PC-3 (cell line): ENCODE measurements at regions not wholly inside any gene's neighbourhood (a gene's known extent, or its start where the extent isn't known, plus 50 kb on each side); places are given as distances from the start of the nearest gene placed in this dataset.

Experiments used
- ATAC-seq: fragments of 200-7000 bp; cut with Tn5 transposase; 2 replicates; pipeline ENCODE4 v1.9.1; 2020; ENCODE audit warnings: mild to moderate bottlenecking, moderate library complexity
- BruUV-seq: library from RNA; stranded (reverse); fragments of 400-500 nt; replicated peaks from 2 replicates; lab custom pipeline; 2021; lab: Mats Ljungman, UMichigan
- CTCF ChIA-PET: fragments of 300-600 bp; sonication (Branson Sonifier 250); formaldehyde crosslinking; loops from one replicate; lab custom pipeline; 2022; ENCODE audit warnings: antibody characterized with exemption; lab: Charles Lee
- POLR2A ChIA-PET: fragments of 300-600 bp; sonication (Branson Sonifier 250); formaldehyde crosslinking; loops from one replicate; lab custom pipeline; 2022; ENCODE audit warnings: antibody characterized with exemption; ENCODE audit not compliant: unreplicated experiment; lab: Charles Lee
- DNase-seq: peaks from one replicate; pipeline ENCODE4 v3.0.0-alpha.2; 2015
- H2AFZ ChIP-seq: fragments of 300-600 bp; sonication (generic); 2 replicates; pipeline ENCODE4 v1.6.0; 2016; ENCODE audit warnings: antibody characterized with exemption, low read length
- H3F3A ChIP-seq: fragments of 300-600 bp; sonication (generic); one replicate; pipeline ENCODE4 v1.6.0; 2017; ENCODE audit warnings: antibody characterized with exemption, low read length, control low read depth, mild to moderate bottlenecking; ENCODE audit not compliant: unreplicated experiment
- H3K27ac ChIP-seq: fragments of 300-600 bp; sonication (generic); 2 replicates; pipeline ENCODE4 v1.5.1; 2016; ENCODE audit warnings: mild to moderate bottlenecking, low read length
- H3K27me3 ChIP-seq: fragments of 300-600 bp; sonication (generic); 2 replicates; pipeline ENCODE4 v1.6.1; 2016; ENCODE audit warnings: low read length, mixed read lengths
- H3K36me3 ChIP-seq: fragments of 300-600 bp; sonication (generic); 2 replicates; pipeline ENCODE4 v1.6.1; 2016; ENCODE audit warnings: low read depth, mixed run types, low read length, mixed read lengths
- H3K4me1 ChIP-seq: fragments of 300-600 bp; sonication (generic); 2 replicates; pipeline ENCODE4 v1.5.1; 2016; ENCODE audit warnings: low read length; ENCODE audit not compliant: insufficient read depth
- H3K4me2 ChIP-seq: fragments of 300-600 bp; sonication (generic); 2 replicates; pipeline ENCODE4 v1.6.0; 2016; ENCODE audit warnings: low read length
- H3K4me3 ChIP-seq: fragments of 300-600 bp; sonication (generic); 2 replicates; pipeline ENCODE4 v1.5.1; 2016; ENCODE audit warnings: mild to moderate bottlenecking, low read length, mixed read lengths
- H3K79me2 ChIP-seq: fragments of 300-600 bp; sonication (generic); 2 replicates; pipeline ENCODE4 v1.6.1; 2017; ENCODE audit warnings: low read length, mixed read lengths
- H3K9ac ChIP-seq: fragments of 300-600 bp; sonication (generic); 2 replicates; pipeline ENCODE4 v1.6.0; 2016; ENCODE audit warnings: mild to moderate bottlenecking, low read length
- H3K9me2 ChIP-seq: fragments of 300-600 bp; sonication (generic); replicated peaks from 2 replicates; pipeline ENCODE4 v1.6.1; 2016; ENCODE audit warnings: mixed run types, low read length, mixed read lengths
- H3K9me3 ChIP-seq: fragments of 300-600 bp; sonication (generic); 2 replicates; pipeline ENCODE4 v1.6.1; 2016; ENCODE audit warnings: low read length, mixed read lengths
- H4K20me1 ChIP-seq: fragments of 300-600 bp; sonication (generic); 2 replicates; pipeline ENCODE4 v1.6.1; 2016; ENCODE audit warnings: low read length, mixed read lengths
- EZH2 ChIP-seq: fragments of 300-600 bp; sonication (generic); IDR thresholded peaks from one replicate; pipeline ENCODE4 v1.6.1; 2017; ENCODE audit warnings: antibody characterized with exemption, mild to moderate bottlenecking, low read length; ENCODE audit not compliant: unreplicated experiment
- EZH2phosphoT487 ChIP-seq: fragments of 300-600 bp; sonication (generic); IDR thresholded peaks from 2 replicates; pipeline ENCODE4 v1.6.1; 2018; ENCODE audit warnings: mild to moderate bottlenecking, antibody characterized with exemption, low read length, borderline replicate concordance
- intact Hi-C: fragments of 100-400 bp; cut with micrococcal nuclease; formaldehyde crosslinking; loops from 2 replicates; pipeline ENCODE4 v1.9.0; 2023
- TF ChIP-seq, protein P1 (sequence below): fragments of 300-600 bp; sonication (generic); conservative IDR thresholded peaks from 2 replicates; pipeline ENCODE4 v1.5.1; 2017; ENCODE audit warnings: antibody characterized with exemption, low read depth, mild to moderate bottlenecking, low read length

GRCh38 chr5:20469390-20469789, 481.4 kb upstream of the CDH18 start:
- no peaks in the 10 kb centered on the region for H3K9me3 ChIP-seq
- no peaks in the 10 kb centered on the region for H3K79me2 ChIP-seq
- no peak overlapping the region for H3K4me3 ChIP-seq
- H3K27me3 ChIP-seq: no peaks in the 10 kb centered on the region
- intact Hi-C loops: no loop called here
- H3K9me2 ChIP-seq: no peaks in the 10 kb centered on the region
- no peak overlapping the region for H3K27ac ChIP-seq
- no peak overlapping the region for H3K9ac ChIP-seq
- POLR2A ChIA-PET: no interaction called here
- no peak for DNase-seq
- TF ChIP-seq, protein P1, sequence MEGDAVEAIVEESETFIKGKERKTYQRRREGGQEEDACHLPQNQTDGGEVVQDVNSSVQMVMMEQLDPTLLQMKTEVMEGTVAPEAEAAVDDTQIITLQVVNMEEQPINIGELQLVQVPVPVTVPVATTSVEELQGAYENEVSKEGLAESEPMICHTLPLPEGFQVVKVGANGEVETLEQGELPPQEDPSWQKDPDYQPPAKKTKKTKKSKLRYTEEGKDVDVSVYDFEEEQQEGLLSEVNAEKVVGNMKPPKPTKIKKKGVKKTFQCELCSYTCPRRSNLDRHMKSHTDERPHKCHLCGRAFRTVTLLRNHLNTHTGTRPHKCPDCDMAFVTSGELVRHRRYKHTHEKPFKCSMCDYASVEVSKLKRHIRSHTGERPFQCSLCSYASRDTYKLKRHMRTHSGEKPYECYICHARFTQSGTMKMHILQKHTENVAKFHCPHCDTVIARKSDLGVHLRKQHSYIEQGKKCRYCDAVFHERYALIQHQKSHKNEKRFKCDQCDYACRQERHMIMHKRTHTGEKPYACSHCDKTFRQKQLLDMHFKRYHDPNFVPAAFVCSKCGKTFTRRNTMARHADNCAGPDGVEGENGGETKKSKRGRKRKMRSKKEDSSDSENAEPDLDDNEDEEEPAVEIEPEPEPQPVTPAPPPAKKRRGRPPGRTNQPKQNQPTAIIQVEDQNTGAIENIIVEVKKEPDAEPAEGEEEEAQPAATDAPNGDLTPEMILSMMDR: no peak; the same call in 1 of the 2 replicates
- TF ChIP-seq EZH2phosphoT487 (no peak), EZH2 (no peak)
- H2AFZ ChIP-seq: no peak overlapping the region
- no peaks in the 10 kb centered on the region for H3F3A ChIP-seq
- H3K4me2 ChIP-seq: no peak overlapping the region
- CTCF ChIA-PET: no interaction called here
- BruUV-seq: no TSS peak
- no peaks in the 10 kb centered on the region for H4K20me1 ChIP-seq
- H3K4me1 ChIP-seq: no peaks in the 10 kb centered on the region
- no peak for ATAC-seq
- no peaks in the 10 kb centered on the region for H3K36me3 ChIP-seq

DNA sequence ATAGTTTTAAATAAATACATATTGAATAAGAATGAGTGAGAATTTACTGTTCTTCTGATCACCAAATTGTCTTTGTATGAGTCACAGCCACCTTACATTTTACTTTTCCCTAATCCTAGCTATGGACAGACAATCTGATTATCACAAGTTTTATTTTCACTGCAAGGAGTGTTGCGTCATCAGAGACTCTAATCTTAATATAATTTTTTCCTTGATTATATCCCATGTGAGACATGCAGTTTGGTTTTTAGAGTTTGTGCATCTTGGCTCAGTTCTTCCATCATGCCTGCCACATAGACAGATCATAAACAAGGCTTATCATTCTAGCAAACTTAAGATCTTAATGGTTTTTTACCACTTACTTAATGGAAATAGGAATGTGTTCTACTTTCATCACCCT, 478.5 kb upstream of the CDH18 start:
- Histone ChIP-seq H3K9me3 (no peaks in the 10 kb centered on the region), H3K9me2 (no peaks in the 10 kb centered on the region), H3F3A (no peaks in the 10 kb centered on the region), H2AFZ (no peak overlapping the region), H3K27me3 (no peaks in the 10 kb centered on the region), H3K4me1 (no peaks in the 10 kb centered on the region), H3K36me3 (no peaks in the 10 kb centered on the region), H3K27ac (no peak overlapping the region), H3K9ac (no peak overlapping the region), H3K4me3 (no peak overlapping the region), H3K79me2 (no peaks in the 10 kb centered on the region), H4K20me1 (no peaks in the 10 kb centered on the region), H3K4me2 (no peak overlapping the region)
- ATAC-seq (no peak), DNase-seq (no peak)
- TF ChIP-seq, protein P1: no peak
- TF ChIP-seq EZH2phosphoT487 (no peak), EZH2 (no peak)
- CTCF ChIA-PET: no interaction called here
- POLR2A ChIA-PET: no interaction called here
- BruUV-seq: no TSS peak
- intact Hi-C loops: no loop called here

DNA sequence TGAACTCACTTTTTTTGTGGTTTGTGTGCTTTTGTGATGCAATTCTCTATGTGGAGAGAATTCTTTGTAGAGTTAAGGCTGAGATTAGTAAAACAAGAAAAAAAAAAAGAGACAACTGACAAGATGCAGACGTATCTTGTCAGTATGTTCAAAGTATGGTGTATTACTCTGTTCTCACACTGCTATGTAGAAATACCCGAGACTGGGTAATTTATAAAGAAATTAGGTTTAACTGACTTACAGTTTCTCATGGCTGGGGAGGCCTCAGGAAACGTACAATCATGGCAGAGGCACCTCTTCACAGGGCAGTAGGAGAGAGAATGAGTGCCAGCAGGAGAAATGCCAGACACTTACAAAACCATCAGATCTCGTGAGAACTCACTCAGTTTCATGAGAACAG, 475.2 kb upstream of the CDH18 start:
- no peak for TF ChIP-seq EZH2
- no peak for TF ChIP-seq EZH2phosphoT487
- TF ChIP-seq, protein P1: no peak
- H2AFZ ChIP-seq: no peak overlapping the region
- H3K9me2 ChIP-seq: no peaks in the 10 kb centered on the region
- H3K9me3 ChIP-seq: no peaks in the 10 kb centered on the region
- H4K20me1 ChIP-seq: no peaks in the 10 kb centered on the region
- BruUV-seq: no TSS peak
- no peak overlapping the region for H3K4me3 ChIP-seq
- ChIA-PET CTCF (no interaction called here), POLR2A (no interaction called here)
- no peaks in the 10 kb centered on the region for H3K36me3 ChIP-seq
- no peaks in the 10 kb centered on the region for H3K4me1 ChIP-seq
- no peak overlapping the region for H3K4me2 ChIP-seq
- DNase-seq (no peak), ATAC-seq (no peak)
- H3K9ac ChIP-seq: no peak overlapping the region
- no peaks in the 10 kb centered on the region for H3F3A ChIP-seq
- H3K79me2 ChIP-seq: no peaks in the 10 kb centered on the region
- H3K27ac ChIP-seq: no peak overlapping the region
- intact Hi-C loops: no loop called here
- H3K27me3 ChIP-seq: no peaks in the 10 kb centered on the region
